Stomach (tissue), 4 donors: ENCODE measurements at regions not wholly inside any gene's neighbourhood (a gene's known extent, or its start where the extent isn't known, plus 50 kb on each side); places are given as distances from the start of the nearest gene placed in this dataset.

Experiments
- EP300 ChIP-seq: sonication (generic); formaldehyde crosslinking; IDR thresholded peaks from one replicate; pipeline ENCODE4 v1.6.1; 2017; ENCODE audit warnings: antibody characterized with exemption
- TF ChIP-seq, protein P1 (sequence below), 7 experiments: fragments of 450-650 bp in 4 of 7; fragments of 200-600 bp in 3 of 7; sonication (generic) in 3 of 7; IDR thresholded peaks; one replicate each; pipeline ENCODE4 v1.5.1; 2016 to 2019; ENCODE audit warnings: antibody characterized with exemption in 7 of 7, control low read depth in 2 of 7, mild to moderate bottlenecking in 1 of 7

DNA sequence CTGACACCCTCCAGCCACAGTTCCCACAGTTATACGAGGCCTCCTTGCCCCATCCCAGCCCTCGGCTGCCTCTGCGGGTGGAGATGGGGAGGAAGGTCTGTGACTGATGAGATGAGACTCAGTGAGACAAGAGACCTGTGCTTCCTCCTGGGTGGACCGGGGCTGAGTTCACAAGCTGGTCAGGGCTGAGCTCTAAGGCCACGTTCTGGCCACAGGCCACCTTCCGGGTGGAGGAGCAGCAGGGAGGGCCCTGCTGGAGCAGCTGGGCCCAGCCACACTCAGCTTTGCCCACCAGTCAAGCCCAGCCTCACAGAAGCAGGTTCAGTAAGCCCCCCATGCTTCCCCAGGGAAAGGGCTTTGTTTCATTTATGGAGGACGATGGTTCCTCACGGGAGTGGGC, 214.7 kb downstream of the ANKRD30B start:
- TF ChIP-seq, protein P1, sequence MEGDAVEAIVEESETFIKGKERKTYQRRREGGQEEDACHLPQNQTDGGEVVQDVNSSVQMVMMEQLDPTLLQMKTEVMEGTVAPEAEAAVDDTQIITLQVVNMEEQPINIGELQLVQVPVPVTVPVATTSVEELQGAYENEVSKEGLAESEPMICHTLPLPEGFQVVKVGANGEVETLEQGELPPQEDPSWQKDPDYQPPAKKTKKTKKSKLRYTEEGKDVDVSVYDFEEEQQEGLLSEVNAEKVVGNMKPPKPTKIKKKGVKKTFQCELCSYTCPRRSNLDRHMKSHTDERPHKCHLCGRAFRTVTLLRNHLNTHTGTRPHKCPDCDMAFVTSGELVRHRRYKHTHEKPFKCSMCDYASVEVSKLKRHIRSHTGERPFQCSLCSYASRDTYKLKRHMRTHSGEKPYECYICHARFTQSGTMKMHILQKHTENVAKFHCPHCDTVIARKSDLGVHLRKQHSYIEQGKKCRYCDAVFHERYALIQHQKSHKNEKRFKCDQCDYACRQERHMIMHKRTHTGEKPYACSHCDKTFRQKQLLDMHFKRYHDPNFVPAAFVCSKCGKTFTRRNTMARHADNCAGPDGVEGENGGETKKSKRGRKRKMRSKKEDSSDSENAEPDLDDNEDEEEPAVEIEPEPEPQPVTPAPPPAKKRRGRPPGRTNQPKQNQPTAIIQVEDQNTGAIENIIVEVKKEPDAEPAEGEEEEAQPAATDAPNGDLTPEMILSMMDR (IDR thresholded peaks at IDR 0.05), result no peak
- no peak for TF ChIP-seq EP300
